Gastroesophageal sphincter (tissue), 3 donors: ENCODE measurements at regions not wholly inside any gene's neighbourhood (a gene's known extent, or its start where the extent isn't known, plus 50 kb on each side); places are given as distances from the start of the nearest gene placed in this dataset.

Source experiments
- CTCF ChIP-seq, 4 experiments: fragments of 200-600 bp in 2 of 4; fragments of 450-650 bp in 2 of 4; sonication (generic) in 1 of 4; IDR thresholded peaks; one replicate each; pipeline ENCODE4 v1.5.1; 2017 to 2019; ENCODE audit warnings: antibody characterized with exemption in 4 of 4, mild to moderate bottlenecking in 2 of 4, moderate library complexity in 2 of 4
- POLR2A ChIP-seq, 2 donors: fragments of 450-650 bp; IDR thresholded peaks; one replicate each; pipeline ENCODE4 v1.6.1; 2017; ENCODE audit warnings: antibody characterized with exemption in 2 of 2, mild to moderate bottlenecking in 2 of 2, moderate library complexity in 1 of 2
- POLR2AphosphoS5 ChIP-seq: sonication (generic); formaldehyde crosslinking; IDR thresholded peaks from one replicate; pipeline ENCODE4 v1.6.1; 2017; ENCODE audit warnings: antibody characterized with exemption

- TF ChIP-seq CTCF (IDR thresholded peaks at IDR 0.05) (no peak), POLR2A (IDR thresholded peaks at IDR 0.05) (no peak), POLR2AphosphoS5 (no peak)
Observed at GRCh38 chr22:27138471-27138870, 481.1 kb downstream of the MIAT start.
